ENCODE measurements at regions not wholly inside any gene's neighbourhood (a gene's known extent, or its start where the extent isn't known, plus 50 kb on each side); places are given as distances from the start of the nearest gene placed in this dataset.

GRCh38 chr16:50999181-50999580 lies 151.9 kb downstream of the SALL1 start:
- TF ChIP-seq CTCF (IDR thresholded peaks at IDR 0.05; ENCODE audit: insufficient read depth, low read depth, low read length, missing control alignments): no peak
- no peak for DNase-seq (ENCODE audit: low read depth)
- H3K4me3 ChIP-seq (ENCODE audit: low read depth, low read length): no peak overlapping the region

GRCh38 chr16:50998411-50998810 lies 152.7 kb downstream of the SALL1 start:
- no peak for DNase-seq (ENCODE audit: low read depth)
- TF ChIP-seq CTCF (IDR thresholded peaks at IDR 0.05; ENCODE audit: insufficient read depth, low read depth, low read length, missing control alignments): no peak
- no peak overlapping the region for H3K4me3 ChIP-seq (ENCODE audit: low read depth, low read length)

- H3K4me3 ChIP-seq (ENCODE audit: low read depth, low read length): no peak overlapping the region
- no peak for DNase-seq (ENCODE audit: low read depth)
- TF ChIP-seq CTCF (IDR thresholded peaks at IDR 0.05; ENCODE audit: insufficient read depth, low read depth, low read length, missing control alignments): no peak
Observed at GRCh38 chr16:50997679-50998078, 153.4 kb downstream of the SALL1 start.

GRCh38 chr16:50996830-50997186 lies 154.3 kb downstream of the SALL1 start:
- no peak for DNase-seq (ENCODE audit: low read depth)

GRCh38 chr16:50996166-50996829 lies 154.8 kb downstream of the SALL1 start:
- no peak for TF ChIP-seq CTCF (IDR thresholded peaks at IDR 0.05; ENCODE audit: insufficient read depth, low read depth, low read length, missing control alignments)
- no peak for DNase-seq (ENCODE audit: low read depth)
- no peak overlapping the region for H3K4me3 ChIP-seq (ENCODE audit: low read depth, low read length)

More at GRCh38 chr16:50996830-50997186, 154.3 kb downstream of the SALL1 start:
- TF ChIP-seq CTCF (IDR thresholded peaks at IDR 0.05; ENCODE audit: insufficient read depth, low read depth, low read length, missing control alignments): no peak
- H3K4me3 ChIP-seq (ENCODE audit: low read depth, low read length): no peak overlapping the region

- no peak overlapping the region for H3K4me3 ChIP-seq (ENCODE audit: low read depth, low read length)
- DNase-seq (ENCODE audit: low read depth): no peak
- TF ChIP-seq CTCF (IDR thresholded peaks at IDR 0.05; ENCODE audit: insufficient read depth, low read depth, low read length, missing control alignments): no peak
Observed at GRCh38 chr16:50994995-50995394, 156.1 kb downstream of the SALL1 start.
